B cell (primary cell): ENCODE measurements at regions not wholly inside any gene's neighbourhood (a gene's known extent, or its start where the extent isn't known, plus 50 kb on each side); places are given as distances from the start of the nearest gene placed in this dataset.

ENCODE experiments used
- CTCF ChIP-seq: fragments of 200-600 bp; IDR thresholded peaks from one replicate; pipeline ENCODE4 v1.8.0; 2022; ENCODE audit warnings: antibody characterized with exemption, mild to moderate bottlenecking
- EZH2 ChIP-seq: IDR thresholded peaks from 2 replicates; pipeline ENCODE4 v1.6.1; 2012; ENCODE audit warnings: borderline replicate concordance, low read depth, mild to moderate bottlenecking, moderate library complexity, low read length; ENCODE audit not compliant: insufficient read depth, poor library complexity, severe bottlenecking

DNA sequence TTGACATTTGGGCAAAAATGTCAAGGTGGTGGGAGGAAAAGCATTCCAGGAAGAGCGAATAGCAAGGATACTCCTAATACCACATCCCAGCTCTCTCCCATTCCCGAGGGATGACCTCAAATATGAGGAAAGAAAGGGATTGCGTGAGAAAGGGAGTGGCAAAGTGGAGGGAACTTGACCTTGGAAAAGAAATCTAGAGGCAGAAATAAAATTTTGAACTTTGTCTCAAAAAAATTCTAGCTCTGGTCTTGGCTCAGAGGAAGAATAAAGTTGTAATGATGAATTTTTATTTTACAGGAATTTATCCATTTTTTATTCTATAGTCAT, 127.8 kb downstream of the TBX19 start:
- TF ChIP-seq CTCF (no peak), EZH2 (no peak)
